COLO668 (cell line): ENCODE measurements at regions not wholly inside any gene's neighbourhood (a gene's known extent, or its start where the extent isn't known, plus 50 kb on each side); places are given as distances from the start of the nearest gene placed in this dataset.

Experiments
- DNase-seq: peaks from one replicate; lab custom pipeline; 2025; ENCODE audit not compliant: unreplicated experiment; lab: John Stamatoyannopoulos, UW

GRCh38 chr2:8458503-8459459, 223.1 kb upstream of the ID2 start:
- no peak for DNase-seq

- DNase-seq, result no peak
Observed at GRCh38 chr2:8459474-8459873, 222.4 kb upstream of the ID2 start.

GRCh38 chr2:8461341-8461740, 220.5 kb upstream of the ID2 start:
- DNase-seq, result no peak

- peak; percentile 27 for DNase-seq
Observed at GRCh38 chr2:8462280-8462679, 219.6 kb upstream of the ID2 start.

- DNase-seq, result no peak
Observed at GRCh38 chr2:8462899-8463648, 218.8 kb upstream of the ID2 start.

GRCh38 chr2:8465560-8465959, 216.3 kb upstream of the ID2 start:
- DNase-seq, result no peak

GRCh38 chr2:8469709-8470493, 212.0 kb upstream of the ID2 start:
- no peak for DNase-seq

- no peak for DNase-seq
Observed at GRCh38 chr2:8472545-8473323, 209.1 kb upstream of the ID2 start.

GRCh38 chr2:8475349-8476031, 206.4 kb upstream of the ID2 start:
- peak; percentile 67 for DNase-seq

- no peak for DNase-seq
Observed at GRCh38 chr2:8477552-8478470, 204.0 kb upstream of the ID2 start.

GRCh38 chr2:8478471-8478793, 203.4 kb upstream of the ID2 start:
- no peak for DNase-seq

- no peak for DNase-seq
Observed at GRCh38 chr2:8479298-8479697, 202.6 kb upstream of the ID2 start.

GRCh38 chr2:8480915-8481314, 200.9 kb upstream of the ID2 start:
- DNase-seq, result no peak

- DNase-seq, result no peak
Observed at GRCh38 chr2:8481463-8482009, 200.3 kb upstream of the ID2 start.

GRCh38 chr2:8482432-8482831, 199.4 kb upstream of the ID2 start:
- DNase-seq, result no peak

GRCh38 chr2:8484502-8485283, 197.2 kb upstream of the ID2 start:
- DNase-seq, result no peak

- DNase-seq, result no peak
Observed at GRCh38 chr2:8485736-8486135, 196.1 kb upstream of the ID2 start.

- no peak for DNase-seq
Observed at GRCh38 chr2:8486141-8486540, 195.7 kb upstream of the ID2 start.
